IMR-90 (cell line): ENCODE measurements at regions not wholly inside any gene's neighbourhood (a gene's known extent, or its start where the extent isn't known, plus 50 kb on each side); places are given as distances from the start of the nearest gene placed in this dataset.

Source experiments
- ATAC-seq: fragments of 200-7000 bp; cut with Tn5 transposase; 2 replicates; pipeline ENCODE4 v1.9.1; 2020; ENCODE audit warnings: low read depth, mild to moderate bottlenecking, moderate library complexity
- BruUV-seq: library from RNA; stranded (reverse); fragments of 400-500 nt; replicated peaks from 2 replicates; lab custom pipeline; 2021; lab: Mats Ljungman, UMichigan
- CTCF ChIA-PET: fragments of 300-600 bp; formaldehyde crosslinking; extraction: SDS; loops from one replicate; lab custom pipeline; 2021; ENCODE audit warnings: antibody characterized with exemption; lab: Yijun Ruan, JAX
- POLR2A ChIA-PET: fragments of 300-600 bp; sonication (Branson Sonifier 250); formaldehyde crosslinking; loops from one replicate; lab custom pipeline; 2022; ENCODE audit warnings: antibody characterized with exemption; ENCODE audit not compliant: unreplicated experiment; lab: Charles Lee
- DNase-seq: peaks from one replicate; pipeline ENCODE4 v3.0.0; 2013
- H2AFZ ChIP-seq: replicated peaks from 2 replicates; pipeline ENCODE3; 2013; ENCODE audit warnings: low read length, mild to moderate bottlenecking; ENCODE audit not compliant: poor library complexity
- H2AK5ac ChIP-seq: 2 replicates; pipeline ENCODE4 v1.6.1; 2013; ENCODE audit warnings: low read depth, low read length, inconsistent platforms
- H2AK9ac ChIP-seq: replicated peaks from 2 replicates; pipeline ENCODE3; 2013; ENCODE audit warnings: mild to moderate bottlenecking, low read depth, low read length, moderate library complexity; ENCODE audit not compliant: poor library complexity
- H2BK120ac ChIP-seq: 2 replicates; pipeline ENCODE4 v1.6.1; 2013; ENCODE audit warnings: low read depth, low read length, inconsistent platforms
- H2BK15ac ChIP-seq: 3 replicates; pipeline ENCODE4 v1.6.1; 2013; ENCODE audit warnings: low read depth, low read length, inconsistent platforms
- H2BK20ac ChIP-seq: 2 replicates; pipeline ENCODE4 v1.6.1; 2013; ENCODE audit warnings: low read depth, mild to moderate bottlenecking, inconsistent platforms, low read length, moderate library complexity
- H2BK5ac ChIP-seq: 2 replicates; pipeline ENCODE4 v1.6.1; 2013; ENCODE audit warnings: mild to moderate bottlenecking, low read depth, low read length, inconsistent platforms; ENCODE audit not compliant: poor library complexity, severe bottlenecking
- H3K14ac ChIP-seq: replicated peaks from 2 replicates; pipeline ENCODE4 v1.6.1; 2013; ENCODE audit warnings: low read depth, low read length, inconsistent platforms
- H3K18ac ChIP-seq: 2 replicates; pipeline ENCODE4 v1.6.1; 2013; ENCODE audit warnings: low read depth, low read length, control low read depth
- H3K23ac ChIP-seq: 2 replicates; pipeline ENCODE4 v1.6.1; 2013; ENCODE audit warnings: low read depth, low read length, inconsistent platforms
- H3K27ac ChIP-seq: 2 replicates; pipeline ENCODE4 v1.5.1; 2013; ENCODE audit warnings: mild to moderate bottlenecking, control low read depth, low read length; ENCODE audit not compliant: insufficient read depth
- H3K27me3 ChIP-seq: 2 replicates; pipeline ENCODE4 v1.6.1; 2013; ENCODE audit warnings: low read length; ENCODE audit not compliant: control insufficient read depth, insufficient read depth
- H3K36me3 ChIP-seq: 2 replicates; pipeline ENCODE4 v1.6.1; 2013; ENCODE audit warnings: low read length, mixed read lengths; ENCODE audit not compliant: control insufficient read depth, insufficient read depth
- H3K4ac ChIP-seq: 2 replicates; pipeline ENCODE4 v1.6.1; 2013; ENCODE audit warnings: low read depth, low read length, inconsistent platforms
- H3K4me1 ChIP-seq: 2 replicates; pipeline ENCODE4 v1.6.1; 2013; ENCODE audit warnings: low read length, mixed read lengths; ENCODE audit not compliant: control insufficient read depth, insufficient read depth
- H3K4me2 ChIP-seq: 2 replicates; pipeline ENCODE4 v1.6.1; 2013; ENCODE audit warnings: low read depth, mild to moderate bottlenecking, control low read depth, low read length, moderate library complexity
- H3K4me3 ChIP-seq: 2 replicates; pipeline ENCODE4 v1.5.1; 2013; ENCODE audit warnings: low read depth, mild to moderate bottlenecking, control low read depth, low read length, moderate library complexity; ENCODE audit not compliant: insufficient read depth
- H3K56ac ChIP-seq: 2 replicates; pipeline ENCODE4 v1.6.1; 2013; ENCODE audit warnings: low read length, inconsistent platforms; ENCODE audit not compliant: insufficient read depth; ENCODE audit errors: extremely low read depth
- H3K79me1 ChIP-seq, 2 experiments: 2 replicates each; pipeline ENCODE4 v1.6.1; 2013; ENCODE audit warnings: low read length in 2 of 2, inconsistent platforms in 1 of 2, low read depth in 1 of 2
- H3K9ac ChIP-seq: 2 replicates; pipeline ENCODE4 v1.6.1; 2013; ENCODE audit warnings: low read depth, low read length, control low read depth
- H3K9me1 ChIP-seq: 2 replicates; pipeline ENCODE4 v1.6.1; 2013; ENCODE audit warnings: low read length, inconsistent platforms; ENCODE audit not compliant: insufficient read depth
- H3K9me3 ChIP-seq: 2 replicates; pipeline ENCODE4 v1.6.1; 2013; ENCODE audit warnings: low read length; ENCODE audit not compliant: control insufficient read depth, insufficient read depth
- H4K20me1 ChIP-seq: 2 replicates; pipeline ENCODE4 v1.6.1; 2013; ENCODE audit warnings: low read length, inconsistent platforms; ENCODE audit not compliant: insufficient read depth
- H4K5ac ChIP-seq: 2 replicates; pipeline ENCODE4 v1.6.1; 2013; ENCODE audit warnings: mild to moderate bottlenecking, low read depth, low read length, control low read depth
- H4K8ac ChIP-seq, 2 experiments: 2 replicates each; pipeline ENCODE4 v1.6.1; 2013; ENCODE audit warnings: low read depth in 2 of 2, low read length in 2 of 2, control low read depth in 1 of 2, inconsistent platforms in 1 of 2
- H4K91ac ChIP-seq: 2 replicates; pipeline ENCODE4 v1.6.1; 2013; ENCODE audit warnings: low read depth, low read length, inconsistent platforms; ENCODE audit not compliant: insufficient read depth
- CHD1 ChIP-seq: IDR thresholded peaks from 2 replicates; pipeline ENCODE4 v1.6.1; 2012; ENCODE audit warnings: low read depth, low read length, improper control_type of control experiment
- MAFK ChIP-seq: IDR thresholded peaks from 2 replicates; pipeline ENCODE4 v1.6.1; 2012; ENCODE audit warnings: low read depth, low read length, improper control_type of control experiment
- WGBS, 2 experiments: methylation state at CpG; one replicate each; pipeline versions ENCODE4 v1.1.5 to v1.1.7; 2013; ENCODE audit warnings: missing lambda C conversion rate in 2 of 2; ENCODE audit not compliant: insufficient read length in 1 of 2; ENCODE audit errors: extremely low coverage in 2 of 2; 5-methylcytosine and 5-hydroxymethylcytosine counted together
- dilution Hi-C: fragments of 300-500 bp; cut with HindIII; formaldehyde crosslinking; loops from one replicate; pipeline ENCODE4 v1.14.3; 2018; ENCODE audit warnings: low sequenced_read_pairs; ENCODE audit not compliant: unreplicated experiment
- in situ Hi-C: fragments of 300-500 bp; cut with MboI; formaldehyde crosslinking; loops from 3 replicates; pipeline ENCODE4 v1.14.3; 2019; ENCODE audit warnings: low sequenced_read_pairs, inconsistent platforms, mixed read lengths
- intact Hi-C: fragments of 100-400 bp; cut with micrococcal nuclease; formaldehyde crosslinking; loops from 2 replicates; pipeline ENCODE4 v1.10.0; 2022

- no TSS peak for BruUV-seq
- Histone ChIP-seq H3K18ac (no peak overlapping the region), H3K4ac (no peak overlapping the region), H3K27ac (no peak overlapping the region), H3K9me1 (no peaks in the 10 kb centered on the region; the same call in 1 of the 2 replicates), H3K4me2 (no peak overlapping the region), H3K27me3 (no peaks in the 10 kb centered on the region), H3K79me1 (no peaks in the 10 kb centered on the region), H2BK5ac (no peak overlapping the region), H2BK15ac (no peak overlapping the region), H2BK20ac (no peak overlapping the region), H2AK5ac (no peak overlapping the region), H3K4me3 (no peak overlapping the region), H4K8ac (no peak overlapping the region), H3K56ac (no peak overlapping the region), H3K36me3 (no peaks in the 10 kb centered on the region), H3K9me3 (no peaks in the 10 kb centered on the region), H3K23ac (no peak overlapping the region), H3K14ac (no peak overlapping the region), H3K4me1 (0 out of 2 replicates have a peak, but pooled peaks cover 2% of the 10 kb centered on the region), H4K20me1 (no peaks in the 10 kb centered on the region), H4K5ac (no peak overlapping the region), H2AFZ (no peak overlapping the region), H2BK120ac (no peak overlapping the region), H2AK9ac (no peak overlapping the region), H3K9ac (no peak overlapping the region), H4K91ac (no peak overlapping the region)
- ChIA-PET POLR2A (no interaction called here), CTCF (no interaction called here)
- intact Hi-C loops (no loop called here), in situ Hi-C loops (no loop called here), dilution Hi-C loops (no loop called here)
- no peak for TF ChIP-seq CHD1
- no peak for TF ChIP-seq MAFK
- ATAC-seq (no peak), DNase-seq (no peak)
- WGBS, 2 experiments: no CpG with 5 or more reads among the region's 3 CpGs
These were observed 719.3 kb downstream of the NR2F1-AS1 start for GRCh38 chr5:92861531-92862285.
